ENCODE measurements at regions not wholly inside any gene's neighbourhood (a gene's known extent, or its start where the extent isn't known, plus 50 kb on each side); places are given as distances from the start of the nearest gene placed in this dataset.

- DNase-seq (ENCODE audit: low spot score) (no peak), ATAC-seq (ENCODE audit: low FRiP score) (no peak)
- TF ChIP-seq, protein P1, sequence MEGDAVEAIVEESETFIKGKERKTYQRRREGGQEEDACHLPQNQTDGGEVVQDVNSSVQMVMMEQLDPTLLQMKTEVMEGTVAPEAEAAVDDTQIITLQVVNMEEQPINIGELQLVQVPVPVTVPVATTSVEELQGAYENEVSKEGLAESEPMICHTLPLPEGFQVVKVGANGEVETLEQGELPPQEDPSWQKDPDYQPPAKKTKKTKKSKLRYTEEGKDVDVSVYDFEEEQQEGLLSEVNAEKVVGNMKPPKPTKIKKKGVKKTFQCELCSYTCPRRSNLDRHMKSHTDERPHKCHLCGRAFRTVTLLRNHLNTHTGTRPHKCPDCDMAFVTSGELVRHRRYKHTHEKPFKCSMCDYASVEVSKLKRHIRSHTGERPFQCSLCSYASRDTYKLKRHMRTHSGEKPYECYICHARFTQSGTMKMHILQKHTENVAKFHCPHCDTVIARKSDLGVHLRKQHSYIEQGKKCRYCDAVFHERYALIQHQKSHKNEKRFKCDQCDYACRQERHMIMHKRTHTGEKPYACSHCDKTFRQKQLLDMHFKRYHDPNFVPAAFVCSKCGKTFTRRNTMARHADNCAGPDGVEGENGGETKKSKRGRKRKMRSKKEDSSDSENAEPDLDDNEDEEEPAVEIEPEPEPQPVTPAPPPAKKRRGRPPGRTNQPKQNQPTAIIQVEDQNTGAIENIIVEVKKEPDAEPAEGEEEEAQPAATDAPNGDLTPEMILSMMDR (IDR thresholded peaks at IDR 0.05), result no peak
These were observed 126.5 kb downstream of the SYF2 start for GRCh38 chr1:25105836-25106235.

DNA sequence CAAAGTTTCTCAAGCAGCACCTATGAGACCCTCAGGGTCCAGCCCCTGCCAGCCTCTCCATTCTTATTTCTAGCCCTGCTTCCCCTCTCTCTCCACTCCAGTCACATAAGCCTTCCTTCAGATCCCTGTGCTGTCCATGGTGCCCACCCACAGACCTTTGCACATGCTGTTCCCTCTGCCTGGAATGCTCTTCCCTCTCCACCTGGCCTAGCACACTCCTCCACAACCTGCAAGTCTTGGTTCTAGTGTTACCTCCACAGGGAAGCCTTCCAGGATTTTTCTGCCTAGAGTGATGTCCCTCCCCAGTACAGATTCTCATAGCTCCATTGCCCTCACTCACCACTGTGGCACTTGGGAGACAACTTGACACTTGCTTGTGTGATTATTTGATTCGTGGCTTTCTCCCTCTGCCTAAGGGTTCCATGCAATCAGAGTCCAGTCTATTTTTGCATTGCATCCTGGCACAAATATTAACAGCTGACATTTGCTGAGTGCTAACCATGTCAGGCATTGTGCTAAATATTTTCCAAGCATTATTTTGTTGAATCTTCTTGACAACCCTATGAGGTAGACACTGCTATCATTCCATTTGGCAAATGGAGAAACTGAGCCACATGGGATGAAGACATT lies 127.3 kb downstream of the SYF2 start:
- ATAC-seq (ENCODE audit: low FRiP score) (no peak), DNase-seq (ENCODE audit: low spot score) (no peak)
- TF ChIP-seq, protein P1 (IDR thresholded peaks at IDR 0.05), result no peak

DNA sequence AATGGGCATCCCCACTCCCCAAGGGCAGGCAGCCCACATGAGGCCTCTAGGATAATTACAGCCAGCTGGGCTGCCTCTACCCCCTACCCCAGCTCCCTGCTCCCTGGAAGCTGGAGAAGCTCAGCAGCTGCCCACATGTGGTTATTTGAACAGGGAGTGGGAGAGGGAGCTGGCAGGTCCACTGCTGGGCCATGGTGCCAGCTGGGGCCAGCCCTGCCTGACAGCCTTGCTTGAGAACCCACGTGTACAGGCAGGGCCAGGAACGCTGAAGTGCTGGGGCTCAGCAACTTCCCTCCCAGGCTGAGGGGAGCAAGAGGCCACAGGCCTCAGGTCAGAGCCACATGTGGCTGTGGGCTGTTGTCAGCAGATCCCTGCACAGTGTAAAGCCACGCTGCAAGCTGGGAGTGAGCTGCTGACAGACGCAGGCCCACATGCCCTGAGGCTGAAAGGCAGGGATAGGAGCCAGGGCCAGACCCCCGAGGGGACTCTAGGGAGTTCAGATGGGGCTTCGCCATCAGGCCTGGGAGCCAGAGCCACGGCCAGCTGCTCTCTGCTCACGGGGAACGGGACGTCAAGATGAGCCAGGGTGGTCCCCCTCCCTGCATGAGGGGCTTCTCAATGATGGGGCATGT lies 129.0 kb downstream of the SYF2 start:
- DNase-seq (ENCODE audit: low spot score), result no peak
- no peak for ATAC-seq (ENCODE audit: low FRiP score)
- TF ChIP-seq, protein P1 (IDR thresholded peaks at IDR 0.05), result no peak

GRCh38 chr1:25100151-25100833 lies 132.0 kb downstream of the SYF2 start:
- DNase-seq (ENCODE audit: low spot score) (no peak), ATAC-seq (ENCODE audit: low FRiP score) (no peak)
- TF ChIP-seq, protein P1 (IDR thresholded peaks at IDR 0.05), result no peak

GRCh38 chr1:25099343-25099951 lies 132.9 kb downstream of the SYF2 start:
- ATAC-seq (ENCODE audit: low FRiP score), result peak; percentile 9
- no peak for DNase-seq (ENCODE audit: low spot score)
- TF ChIP-seq, protein P1 (IDR thresholded peaks at IDR 0.05), result no peak

DNA sequence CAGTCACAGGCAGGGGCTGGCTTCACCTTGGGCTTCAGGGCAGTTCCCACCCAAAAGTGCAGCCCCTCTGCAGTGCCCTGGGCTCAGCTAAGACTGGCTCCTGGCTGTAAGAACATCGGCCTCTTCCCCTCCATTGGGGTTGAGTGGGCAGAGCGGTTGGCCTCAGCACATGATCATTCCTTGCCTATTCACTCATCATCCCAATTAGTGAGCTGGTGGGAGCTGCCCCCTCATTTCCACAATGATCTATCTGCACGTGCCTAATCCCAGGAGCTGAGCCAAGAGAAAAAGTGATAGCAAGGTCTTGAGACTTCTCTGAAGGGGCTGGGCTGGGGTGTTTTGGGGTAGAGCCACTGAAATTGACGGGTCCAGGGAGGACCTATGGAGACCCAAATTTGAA lies 133.6 kb downstream of the SYF2 start:
- no peak for ATAC-seq (ENCODE audit: low FRiP score)
- TF ChIP-seq, protein P1 (IDR thresholded peaks at IDR 0.05), result no peak
- no peak for DNase-seq (ENCODE audit: low spot score)

Measured in omental fat pad (tissue), 3 donors.